GM23248 (cell line): ENCODE measurements at regions not wholly inside any gene's neighbourhood (a gene's known extent, or its start where the extent isn't known, plus 50 kb on each side); places are given as distances from the start of the nearest gene placed in this dataset.

Experiments used
- EZH2 ChIP-seq: fragments of 200-600 bp; sonication (generic); IDR thresholded peaks from 2 replicates; pipeline ENCODE4 v1.6.1; 2018; ENCODE audit warnings: antibody characterized with exemption, mild to moderate bottlenecking; ENCODE audit not compliant: insufficient read depth, poor library complexity, severe bottlenecking
- EZH2phosphoT487 ChIP-seq: fragments of 200-600 bp; sonication (generic); IDR thresholded peaks from 2 replicates; pipeline ENCODE4 v1.6.1; 2018; ENCODE audit warnings: antibody characterized with exemption, moderate library complexity, mild to moderate bottlenecking, low read depth; ENCODE audit not compliant: insufficient read depth

DNA sequence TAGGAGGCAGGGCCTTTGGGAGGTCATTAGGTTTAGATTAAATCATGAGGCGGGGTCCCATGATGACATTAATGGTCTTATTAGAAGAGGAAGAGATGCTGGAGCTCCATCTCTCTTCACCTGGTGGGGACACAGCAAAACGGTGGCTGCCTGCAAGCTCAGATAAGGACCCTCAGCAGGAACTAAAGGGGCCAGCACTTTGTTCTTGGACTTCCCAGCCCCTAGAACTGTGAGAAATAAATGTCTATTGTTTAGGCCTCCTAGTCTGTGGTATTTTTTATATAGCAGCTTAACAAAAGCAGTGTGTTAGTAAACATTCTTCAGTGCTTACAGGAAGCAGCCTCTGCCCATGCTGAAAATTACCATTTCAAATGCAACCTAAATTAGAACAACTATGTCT, 157.6 kb downstream of the FOXA2 start:
- TF ChIP-seq EZH2phosphoT487 (no peak), EZH2 (no peak)
